Effector CD4-positive, alpha-beta T cell (primary cell): ENCODE measurements at regions not wholly inside any gene's neighbourhood (a gene's known extent, or its start where the extent isn't known, plus 50 kb on each side); places are given as distances from the start of the nearest gene placed in this dataset.

Experiments used
- DNase-seq: peaks from one replicate; pipeline ENCODE4 v3.0.0-alpha.2; 2020

DNA sequence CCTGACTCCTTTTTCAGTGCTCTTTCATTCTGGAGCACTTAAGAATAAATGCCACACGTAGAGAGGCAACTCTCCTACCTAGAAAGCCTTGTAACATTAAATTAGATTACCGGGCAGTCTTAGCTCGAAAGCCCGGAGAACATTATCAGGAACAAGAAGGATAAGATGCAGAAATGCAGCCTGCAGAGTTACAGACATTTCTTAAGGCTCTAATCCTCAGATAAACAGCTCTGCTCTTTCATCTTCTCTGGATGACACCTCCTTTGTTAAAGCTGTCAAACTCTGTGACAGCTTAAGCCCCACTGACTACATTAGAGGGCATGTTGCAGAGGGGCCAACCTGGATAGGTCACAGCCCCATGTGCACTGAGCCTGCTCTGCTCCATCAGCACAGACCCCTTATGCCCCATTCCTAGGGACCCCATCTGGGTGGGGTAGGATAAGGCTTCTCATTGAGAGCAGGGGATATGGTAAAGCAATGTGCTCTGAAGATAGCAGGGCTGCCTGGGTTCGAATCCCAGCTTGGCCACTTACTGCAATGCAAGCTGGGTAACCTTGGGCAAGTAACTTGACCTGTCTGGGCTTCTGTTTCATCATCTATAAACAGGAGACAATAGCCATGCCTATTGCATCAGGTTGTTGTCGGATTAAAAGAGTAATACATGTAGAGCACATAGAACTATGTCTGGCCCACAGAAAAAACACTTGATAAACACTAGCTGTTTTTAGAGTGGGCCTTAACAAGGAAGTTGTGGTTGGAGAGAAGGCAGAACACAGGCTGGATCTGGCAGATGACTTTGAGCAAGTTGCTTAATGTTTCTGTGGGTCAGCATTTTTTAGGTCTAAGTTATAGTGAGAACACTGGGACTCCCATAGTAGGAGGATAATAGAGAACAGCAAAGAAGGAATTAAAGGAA lies 111.4 kb downstream of the THNSL2 start:
- DNase-seq = no peak

DNA sequence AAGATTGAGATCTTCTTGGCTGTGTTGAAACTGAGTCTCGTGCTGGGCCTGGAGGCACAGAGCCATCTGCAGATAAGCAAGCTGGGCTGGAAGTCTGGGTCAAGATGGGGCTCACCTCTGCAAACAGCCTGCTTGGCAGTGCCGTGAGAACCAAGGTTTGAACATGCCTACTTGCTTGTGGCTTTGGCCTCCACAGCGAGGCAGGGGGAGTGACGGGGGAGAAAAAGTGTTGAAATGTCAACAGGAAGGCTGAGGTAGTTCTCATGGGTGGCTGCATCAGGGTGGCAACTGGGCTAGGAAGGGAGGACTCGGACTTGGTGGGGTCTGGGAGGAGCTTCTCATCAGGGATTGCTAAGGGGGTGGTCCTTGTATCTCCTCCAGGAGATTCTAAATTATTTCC lies 99.7 kb downstream of the THNSL2 start:
- DNase-seq = no peak

DNA sequence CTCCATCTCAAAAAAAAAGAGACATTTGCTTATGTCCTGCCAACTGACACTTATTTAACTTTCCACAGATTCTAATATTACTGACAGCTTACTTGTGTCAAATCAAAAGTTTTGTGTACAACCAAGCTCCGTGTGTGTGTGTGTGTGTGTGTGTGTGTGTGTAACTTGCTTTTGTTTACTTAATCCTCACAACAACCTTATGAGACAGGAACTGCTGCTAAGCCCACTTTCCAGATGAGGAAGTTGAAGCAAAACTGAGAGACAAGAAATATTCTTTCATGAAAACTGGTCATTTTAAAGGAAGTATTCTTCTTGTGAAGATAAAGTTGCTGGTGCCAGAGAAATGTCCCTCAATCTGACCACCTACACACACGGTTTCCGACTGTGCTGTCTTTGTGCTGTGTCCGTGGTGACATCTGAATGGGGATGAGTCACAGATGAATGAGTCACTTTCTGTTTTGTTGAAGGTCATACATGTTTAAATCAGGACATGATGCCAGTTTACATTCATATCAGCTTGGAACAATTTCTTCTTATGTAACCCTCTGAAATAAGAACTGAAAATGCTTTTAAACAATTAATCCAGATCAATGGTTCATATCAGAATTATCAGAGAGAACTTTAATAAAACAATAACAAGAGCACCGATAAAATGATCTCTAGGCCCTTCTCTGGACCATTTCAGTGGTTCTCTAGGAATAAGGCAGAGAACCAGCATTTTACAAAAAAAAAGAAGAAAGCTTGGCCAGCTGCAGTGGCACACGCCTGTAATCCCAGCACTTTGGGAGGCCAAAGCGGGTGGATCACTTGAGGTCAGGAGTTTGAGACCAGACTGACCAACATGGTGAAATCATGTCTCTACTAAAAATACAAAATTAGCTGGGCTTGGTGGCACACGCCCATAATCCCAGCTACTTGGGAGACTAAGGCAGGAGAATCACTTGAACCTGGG lies 95.5 kb downstream of the THNSL2 start:
- no peak for DNase-seq

DNA sequence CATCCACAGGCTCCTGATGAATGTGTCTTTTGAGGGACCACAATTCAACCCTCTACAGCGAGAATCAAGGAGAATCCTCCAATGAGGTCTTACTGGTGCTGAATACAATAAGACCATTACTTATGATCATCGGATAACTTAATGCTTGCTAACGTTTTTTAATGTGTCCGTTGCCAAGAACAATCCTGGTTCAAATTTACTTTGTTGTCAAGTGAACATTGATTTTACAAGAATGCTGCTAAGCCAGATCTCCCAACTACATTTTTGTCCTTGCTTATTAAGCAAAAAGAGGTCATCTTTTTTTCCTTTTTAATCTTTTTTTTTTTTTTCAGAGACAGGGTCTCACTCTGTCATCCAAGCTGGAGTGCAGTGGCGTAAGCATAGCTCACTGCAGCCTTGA lies 93.7 kb downstream of the THNSL2 start:
- no peak for DNase-seq

DNA sequence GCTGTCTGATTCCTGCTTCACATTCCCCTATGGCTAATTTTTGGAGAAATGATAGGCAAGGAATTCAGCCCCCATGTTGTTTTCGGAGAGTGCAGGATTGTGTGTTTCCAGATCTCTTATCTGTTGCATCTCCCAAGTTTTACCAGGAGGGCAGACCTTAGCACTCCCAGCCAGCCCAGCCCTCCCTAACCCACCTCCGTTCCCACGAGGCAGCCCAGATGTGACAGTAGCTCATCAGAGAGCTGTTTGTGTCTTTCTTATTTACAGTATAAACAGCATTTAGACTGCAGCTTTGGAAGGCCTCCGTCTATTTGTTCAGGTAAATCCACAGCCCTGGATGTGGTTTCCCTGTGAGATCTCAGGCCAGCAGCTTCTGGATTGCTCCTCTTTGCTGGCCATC lies 91.6 kb downstream of the THNSL2 start:
- no peak for DNase-seq

DNA sequence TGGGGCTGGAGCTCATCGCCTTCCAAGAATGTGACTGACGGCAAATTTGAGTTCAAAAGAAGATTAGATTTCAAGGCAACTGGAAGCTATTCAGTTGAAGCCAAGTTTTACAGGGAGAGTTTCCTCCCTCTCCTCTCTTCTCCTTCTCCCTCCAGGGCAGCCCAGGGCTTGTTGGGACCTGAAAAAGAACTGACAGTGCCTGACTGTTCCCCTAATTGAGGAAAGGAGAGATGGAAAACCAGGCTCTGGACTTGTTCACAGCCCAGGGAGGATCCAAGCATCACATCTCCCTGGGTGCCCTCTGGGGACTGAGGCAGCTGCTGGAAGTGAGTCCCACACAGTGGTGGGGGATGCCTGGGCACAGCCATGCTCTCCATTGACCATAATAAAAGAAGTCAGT lies 88.1 kb downstream of the THNSL2 start:
- no peak for DNase-seq

DNA sequence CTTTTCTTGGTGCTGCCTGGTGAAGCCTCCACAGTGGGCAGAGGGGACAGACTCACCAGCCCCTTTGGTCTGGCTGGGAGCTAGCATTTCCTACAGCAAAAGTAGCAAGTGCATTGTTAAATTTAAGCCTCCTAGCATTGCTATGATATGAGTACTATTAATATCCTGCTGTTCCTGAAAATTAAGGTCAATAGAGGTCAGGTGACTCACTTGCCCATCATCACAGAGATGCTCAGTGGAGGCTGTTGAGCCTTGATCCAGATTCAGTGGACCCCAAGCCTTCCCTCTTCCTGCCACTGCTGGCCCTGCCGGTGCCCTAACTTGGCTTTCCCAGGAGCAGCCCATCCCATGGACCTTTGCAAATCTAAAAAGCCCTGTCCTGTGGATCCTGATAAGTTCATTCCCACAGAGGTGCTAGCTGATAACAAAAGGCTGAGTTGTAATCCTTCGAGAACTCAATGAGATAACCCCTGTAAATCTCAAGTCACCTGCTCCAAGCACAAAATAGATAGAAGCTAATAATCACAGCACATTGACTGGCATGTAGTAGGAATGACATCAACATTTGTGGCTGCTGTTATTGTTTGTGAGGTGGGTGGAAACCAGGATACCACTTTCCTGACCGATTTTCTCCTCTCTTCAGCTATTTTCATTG lies 84.4 kb downstream of the THNSL2 start:
- DNase-seq = no peak

DNA sequence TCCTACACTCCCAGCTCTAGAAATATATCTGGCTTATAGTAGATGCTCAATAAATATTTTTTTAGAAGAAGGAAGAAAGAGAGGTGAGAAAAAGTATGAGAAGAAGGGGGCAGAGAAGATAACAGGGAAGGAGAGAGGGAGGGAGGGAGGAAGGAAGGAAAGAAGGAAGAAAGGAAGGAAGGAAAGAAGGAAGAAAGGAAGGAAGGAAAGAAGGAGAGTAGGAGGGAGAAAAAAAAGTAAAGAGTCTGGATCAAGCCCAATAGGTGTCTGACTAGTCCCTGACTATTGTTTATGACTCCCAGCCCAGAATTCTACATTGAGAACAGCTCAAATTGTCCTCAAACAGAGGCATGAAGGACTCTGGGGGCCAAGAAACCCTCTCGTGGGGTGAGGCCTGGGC lies 83.9 kb downstream of the THNSL2 start:
- no peak for DNase-seq

DNA sequence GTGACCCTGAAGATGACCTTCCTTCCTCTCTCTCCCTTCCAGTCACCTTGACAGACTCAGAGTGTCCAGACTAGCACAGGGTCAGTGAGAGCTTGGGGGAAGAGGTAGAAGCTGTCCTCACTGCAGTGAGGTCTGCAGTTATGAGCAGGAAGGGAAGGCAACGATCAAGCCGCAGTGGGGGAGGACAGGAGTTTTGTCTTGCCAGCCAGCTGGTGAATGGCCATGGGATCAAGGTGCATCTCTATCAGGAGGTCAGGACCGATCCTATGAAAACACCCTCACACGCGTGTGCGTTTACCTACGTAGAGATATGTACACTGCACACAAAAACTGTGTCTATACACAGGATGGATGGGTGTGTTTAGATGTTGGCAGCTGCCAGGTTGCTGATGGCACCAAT lies 83.2 kb downstream of the THNSL2 start:
- no peak for DNase-seq

DNA sequence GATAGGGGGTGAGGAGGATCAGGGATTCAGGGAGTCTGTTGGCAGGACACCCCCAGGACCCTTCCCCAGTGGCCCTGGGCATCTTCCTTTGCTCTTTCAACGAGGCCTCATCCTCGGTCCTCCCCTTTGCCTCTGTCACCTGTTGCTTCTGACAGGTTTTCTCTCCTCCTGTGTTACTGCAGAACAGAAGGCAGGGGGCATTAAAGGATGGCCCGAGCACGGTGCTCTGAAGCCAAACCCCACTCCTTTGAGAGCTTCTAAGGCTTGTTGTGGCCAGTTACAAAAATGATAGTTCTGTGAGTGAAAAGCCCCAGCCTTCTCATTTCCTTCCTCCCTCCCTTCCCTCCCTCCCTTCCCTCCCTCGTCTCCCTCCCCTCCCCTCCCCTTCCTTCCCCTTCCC lies 82.5 kb downstream of the THNSL2 start:
- no peak for DNase-seq

DNA sequence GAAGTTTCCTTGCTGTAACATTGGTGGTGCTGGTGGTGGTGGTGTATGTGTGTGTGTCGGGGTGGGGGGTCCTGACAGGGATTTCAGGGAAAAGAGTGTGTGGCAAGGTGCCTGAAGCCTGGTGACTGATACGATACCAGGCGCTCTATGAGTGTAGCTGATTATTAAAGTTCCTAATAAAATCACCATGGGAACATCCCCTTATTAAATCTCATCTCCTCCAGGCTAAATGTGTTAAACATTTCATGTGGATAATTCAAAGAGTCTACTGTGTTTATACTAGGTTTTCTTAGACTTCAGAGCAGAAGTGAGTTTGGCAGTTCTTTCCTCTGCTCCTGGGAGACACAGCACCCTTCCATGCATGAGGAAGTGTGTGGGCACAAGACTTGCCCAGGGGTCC lies 82.0 kb downstream of the THNSL2 start:
- no peak for DNase-seq

DNA sequence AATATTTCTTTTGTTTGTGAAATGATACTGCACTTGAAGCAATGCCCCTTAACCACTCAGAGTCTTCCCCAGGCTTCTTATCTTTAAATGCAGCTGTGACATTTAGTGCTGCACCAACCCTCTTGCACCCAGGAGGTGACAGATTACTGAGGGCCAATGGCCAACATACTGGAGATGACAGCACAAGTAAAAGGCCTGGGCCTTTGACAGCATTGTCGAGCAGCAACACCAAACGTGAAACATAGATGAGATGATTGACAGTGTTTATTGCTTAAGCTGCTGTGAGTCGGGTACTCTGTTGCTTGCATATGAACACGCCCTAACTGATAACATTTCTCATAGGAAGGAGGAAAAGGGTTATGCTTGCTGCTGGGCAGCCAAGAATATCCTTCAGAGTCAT lies 80.3 kb downstream of the THNSL2 start:
- no peak for DNase-seq

DNA sequence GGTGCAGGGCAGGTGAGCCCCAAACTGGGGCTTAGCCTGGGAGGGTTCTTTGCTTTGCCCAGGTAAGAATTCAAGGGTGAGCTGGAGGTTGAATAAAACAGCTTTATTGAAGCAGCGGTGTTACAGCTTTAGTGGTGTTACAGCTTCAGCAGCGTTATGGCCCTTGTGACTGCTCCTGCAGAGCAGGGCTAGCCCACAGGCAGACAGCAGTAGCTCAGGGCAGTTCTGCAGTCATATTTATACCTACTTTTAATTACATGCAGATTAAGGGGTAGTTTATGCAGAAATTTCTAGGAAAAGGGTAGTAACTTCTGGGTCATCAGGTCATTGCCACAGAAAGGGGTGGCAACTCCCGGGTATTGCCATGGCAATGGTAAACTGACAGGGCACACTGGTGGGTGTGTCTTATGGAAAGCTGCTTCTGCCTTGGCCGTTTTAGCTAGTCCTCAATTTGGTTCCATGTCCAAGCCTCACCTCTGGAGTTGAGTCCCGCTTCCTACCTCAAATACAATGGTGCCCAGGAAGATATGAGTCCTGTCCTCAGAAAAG lies 78.2 kb downstream of the THNSL2 start:
- DNase-seq = no peak

DNA sequence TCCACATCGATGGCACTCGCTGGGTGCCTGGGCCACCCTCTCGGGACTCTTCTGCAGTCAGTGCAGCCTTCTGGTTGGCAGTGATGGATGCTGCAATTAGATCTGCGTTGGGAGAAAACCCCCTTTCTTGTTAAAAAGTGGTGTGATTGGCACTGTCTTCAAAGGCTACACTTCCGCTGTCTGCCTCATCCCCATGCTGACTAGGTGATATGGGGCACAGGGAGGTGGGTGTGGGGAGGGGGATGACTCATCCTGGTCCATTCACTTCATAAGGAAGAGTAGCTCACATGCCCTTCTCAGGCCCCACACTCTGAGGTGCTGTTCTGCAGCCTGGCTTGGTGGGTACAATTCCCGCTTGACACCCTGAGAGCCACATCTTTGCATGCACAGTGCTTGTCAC lies 77.4 kb downstream of the THNSL2 start:
- DNase-seq = no peak

DNA sequence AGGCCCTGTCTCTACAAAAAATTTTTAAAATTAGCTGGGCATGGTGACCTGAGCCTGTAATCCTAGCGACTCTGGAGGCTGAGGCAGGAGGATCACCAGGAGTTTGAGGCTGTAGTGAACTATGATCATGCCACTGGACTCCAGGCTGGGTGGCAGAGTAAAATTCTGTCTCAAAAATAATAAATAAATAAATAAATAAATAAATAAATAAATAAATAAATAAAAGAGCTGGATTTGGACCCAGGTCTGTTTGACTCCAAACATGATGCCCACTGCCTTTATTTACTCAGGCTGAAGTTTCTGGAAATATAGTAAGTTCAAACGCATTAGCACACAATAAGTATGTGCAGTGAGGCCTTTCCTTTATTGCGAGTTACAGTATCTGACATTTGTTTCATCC lies 75.0 kb downstream of the THNSL2 start:
- no peak for DNase-seq

DNA sequence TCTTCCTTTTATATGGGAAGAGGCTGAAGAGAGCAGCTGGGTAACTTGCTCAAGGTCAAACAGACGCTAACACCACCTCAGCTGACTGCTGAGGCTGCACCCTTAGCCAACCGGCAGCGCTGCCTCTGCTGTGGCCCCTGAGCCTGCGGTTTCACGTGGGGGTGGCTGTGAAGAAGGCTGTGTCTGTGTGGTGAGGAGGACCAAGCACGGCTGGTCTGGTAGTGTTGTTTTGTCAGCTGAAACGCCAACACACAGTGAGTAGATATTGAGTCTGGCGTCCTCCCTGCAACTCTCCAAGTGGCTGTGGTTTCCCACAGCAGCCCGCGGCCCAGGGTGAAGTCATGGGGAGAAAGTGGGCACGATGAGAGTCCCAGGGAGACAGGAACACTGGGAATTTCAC lies 69.6 kb downstream of the THNSL2 start:
- no peak for DNase-seq

DNA sequence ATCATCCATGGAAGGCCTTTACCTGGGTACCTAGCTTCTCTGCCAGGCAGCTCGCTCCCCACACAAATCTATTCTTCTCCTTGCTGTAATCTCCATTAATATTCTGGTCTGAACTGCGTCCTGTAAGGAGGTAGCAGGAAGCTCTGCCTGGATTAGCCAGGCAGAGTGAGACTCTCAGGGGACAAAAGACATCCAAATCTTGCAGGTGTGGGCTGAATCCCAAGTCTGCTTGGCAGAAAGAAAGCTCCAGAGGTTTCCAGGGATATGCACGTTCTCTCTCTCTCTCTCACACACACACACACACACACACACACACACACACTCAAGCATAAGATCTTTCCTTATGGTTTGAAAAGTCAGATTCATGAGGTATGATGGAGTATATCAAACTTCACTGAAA lies 66.5 kb downstream of the THNSL2 start:
- DNase-seq = no peak
